ENCODE measurements at regions not wholly inside any gene's neighbourhood (a gene's known extent, or its start where the extent isn't known, plus 50 kb on each side); places are given as distances from the start of the nearest gene placed in this dataset.

DNA sequence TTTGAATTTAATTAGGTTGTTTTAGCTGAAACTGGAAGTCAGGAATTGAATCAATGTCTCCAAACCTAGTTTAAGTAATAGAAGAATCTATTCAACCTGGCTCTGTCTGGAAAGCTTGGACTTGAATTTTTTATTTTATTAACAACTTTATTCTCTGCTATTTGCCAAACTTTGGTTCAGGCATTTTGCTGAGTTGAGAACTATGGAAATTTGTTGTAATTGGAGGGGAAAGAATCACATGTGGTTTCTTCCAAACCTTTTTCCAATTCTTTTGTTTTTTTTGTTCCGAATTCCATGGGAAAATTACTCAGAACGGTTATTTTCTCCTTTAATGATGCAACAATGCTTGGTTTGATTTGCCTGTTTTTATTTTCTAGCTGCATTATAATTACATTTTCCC is 98.2 kb upstream of the RPS23 start:
- Histone ChIP-seq H3K9me3 (ENCODE audit: insufficient read depth, low read depth, low read length) (no peaks in the 10 kb centered on the region), H3K27me3 (ENCODE audit: insufficient read depth, low read length) (no peaks in the 10 kb centered on the region), H3K36me3 (ENCODE audit: insufficient read depth, low read length) (no peaks in the 10 kb centered on the region), H3K27ac (ENCODE audit: low read depth, low read length) (no peak overlapping the region), H3K4me3 (ENCODE audit: insufficient read depth, low read depth, low read length) (no peak overlapping the region), H3K9ac (ENCODE audit: low read length) (no peak overlapping the region), H3K79me2 (ENCODE audit: insufficient read depth, low read length) (no peaks in the 10 kb centered on the region), H4K20me1 (ENCODE audit: insufficient read depth, low read length) (no peaks in the 10 kb centered on the region), H3K4me1 (ENCODE audit: insufficient read depth, low read length) (no peaks in the 10 kb centered on the region), H3K4me2 (ENCODE audit: low read length) (no peak overlapping the region), H2AFZ (ENCODE audit: low read depth, low read length) (no peak overlapping the region)
- H3K4me3 Mint-ChIP-seq (ENCODE audit: unreplicated experiment): no peak overlapping the region
- TF ChIP-seq EZH2 (IDR thresholded peaks at IDR 0.05; ENCODE audit: insufficient read depth, low read length): no peak
- TF ChIP-seq, protein P1, sequence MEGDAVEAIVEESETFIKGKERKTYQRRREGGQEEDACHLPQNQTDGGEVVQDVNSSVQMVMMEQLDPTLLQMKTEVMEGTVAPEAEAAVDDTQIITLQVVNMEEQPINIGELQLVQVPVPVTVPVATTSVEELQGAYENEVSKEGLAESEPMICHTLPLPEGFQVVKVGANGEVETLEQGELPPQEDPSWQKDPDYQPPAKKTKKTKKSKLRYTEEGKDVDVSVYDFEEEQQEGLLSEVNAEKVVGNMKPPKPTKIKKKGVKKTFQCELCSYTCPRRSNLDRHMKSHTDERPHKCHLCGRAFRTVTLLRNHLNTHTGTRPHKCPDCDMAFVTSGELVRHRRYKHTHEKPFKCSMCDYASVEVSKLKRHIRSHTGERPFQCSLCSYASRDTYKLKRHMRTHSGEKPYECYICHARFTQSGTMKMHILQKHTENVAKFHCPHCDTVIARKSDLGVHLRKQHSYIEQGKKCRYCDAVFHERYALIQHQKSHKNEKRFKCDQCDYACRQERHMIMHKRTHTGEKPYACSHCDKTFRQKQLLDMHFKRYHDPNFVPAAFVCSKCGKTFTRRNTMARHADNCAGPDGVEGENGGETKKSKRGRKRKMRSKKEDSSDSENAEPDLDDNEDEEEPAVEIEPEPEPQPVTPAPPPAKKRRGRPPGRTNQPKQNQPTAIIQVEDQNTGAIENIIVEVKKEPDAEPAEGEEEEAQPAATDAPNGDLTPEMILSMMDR (IDR thresholded peaks at IDR 0.05; ENCODE audit: insufficient read depth, low read depth, low read length): no peak
- peaks cover 6% of the 10 kb centered on the region for H3K36me3 Mint-ChIP-seq (ENCODE audit: low read depth, unreplicated experiment)
- peaks cover 4% of the 10 kb centered on the region for H3K4me1 Mint-ChIP-seq (ENCODE audit: low read depth, unreplicated experiment)
- FAIRE-seq (no peak), DNase-seq (ENCODE audit: low read depth) (no peak)
- H3K27me3 Mint-ChIP-seq (ENCODE audit: low read depth, unreplicated experiment): no peaks in the 10 kb centered on the region
- H3K27ac Mint-ChIP-seq (ENCODE audit: unreplicated experiment): no peak overlapping the region
- H3K9me3 Mint-ChIP-seq (ENCODE audit: unreplicated experiment): peaks cover 14% of the 10 kb centered on the region

DNA sequence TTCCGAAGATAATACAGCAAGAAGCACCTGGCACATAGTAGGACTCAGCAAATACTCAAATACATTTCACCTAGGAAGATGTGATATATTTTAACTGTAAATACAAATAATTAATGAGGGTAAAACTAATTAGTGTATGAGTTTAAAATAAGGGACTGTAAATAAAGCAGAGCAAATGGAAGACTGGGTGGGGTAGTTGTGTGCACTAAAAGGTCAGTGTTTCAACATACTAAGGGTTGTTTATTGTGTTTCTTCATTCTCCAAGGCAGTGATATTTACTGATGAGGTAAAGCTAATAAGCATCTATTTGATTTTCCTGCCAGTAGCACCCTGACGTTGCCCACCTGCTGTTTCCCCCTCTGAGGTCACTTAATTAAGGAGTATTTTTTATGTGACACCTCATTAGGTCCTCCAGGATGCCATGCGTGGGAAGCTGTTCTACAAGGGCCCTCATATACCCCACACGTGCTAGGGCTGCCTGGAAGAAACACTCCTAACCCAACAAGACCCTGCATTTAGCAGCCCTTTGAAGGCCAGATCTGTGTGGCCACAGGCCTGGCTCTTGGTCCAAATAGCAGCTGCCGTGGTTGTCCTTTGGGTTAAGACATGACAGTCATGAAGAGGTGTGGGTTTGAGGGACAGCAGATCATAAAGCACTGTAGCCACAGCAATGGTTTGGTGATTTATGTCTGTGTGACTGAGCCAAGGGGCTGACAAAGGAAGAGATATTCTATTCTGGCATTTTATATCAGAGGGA is 97.5 kb upstream of the RPS23 start:
- Mint-ChIP-seq H3K4me3 (ENCODE audit: unreplicated experiment) (no peak overlapping the region), H3K9me3 (ENCODE audit: unreplicated experiment) (peaks cover 14% of the 10 kb centered on the region), H3K27ac (ENCODE audit: unreplicated experiment) (no peak overlapping the region), H3K36me3 (ENCODE audit: low read depth, unreplicated experiment) (peaks cover 6% of the 10 kb centered on the region), H3K4me1 (ENCODE audit: low read depth, unreplicated experiment) (peaks cover 4% of the 10 kb centered on the region), H3K27me3 (ENCODE audit: low read depth, unreplicated experiment) (no peaks in the 10 kb centered on the region)
- TF ChIP-seq EZH2 (IDR thresholded peaks at IDR 0.05; ENCODE audit: insufficient read depth, low read length): no peak
- TF ChIP-seq, protein P1 (IDR thresholded peaks at IDR 0.05; ENCODE audit: insufficient read depth, low read depth, low read length): no peak
- H4K20me1 ChIP-seq (ENCODE audit: insufficient read depth, low read length): no peaks in the 10 kb centered on the region
- H3K9me3 ChIP-seq (ENCODE audit: insufficient read depth, low read depth, low read length): no peaks in the 10 kb centered on the region
- no peaks in the 10 kb centered on the region for H3K27me3 ChIP-seq (ENCODE audit: insufficient read depth, low read length)
- no peaks in the 10 kb centered on the region for H3K36me3 ChIP-seq (ENCODE audit: insufficient read depth, low read length)
- H3K79me2 ChIP-seq (ENCODE audit: insufficient read depth, low read length): no peaks in the 10 kb centered on the region
- H3K4me3 ChIP-seq (ENCODE audit: insufficient read depth, low read depth, low read length): no peak overlapping the region
- FAIRE-seq (no peak), DNase-seq (ENCODE audit: low read depth) (peak; percentile 58)
- no peak overlapping the region for H3K9ac ChIP-seq (ENCODE audit: low read length)
- H3K4me1 ChIP-seq (ENCODE audit: insufficient read depth, low read length): no peaks in the 10 kb centered on the region
- H3K4me2 ChIP-seq (ENCODE audit: low read length): no peak overlapping the region
- H2AFZ ChIP-seq (ENCODE audit: low read depth, low read length): no peak overlapping the region
- H3K27ac ChIP-seq (ENCODE audit: low read depth, low read length): no peak overlapping the region

DNA sequence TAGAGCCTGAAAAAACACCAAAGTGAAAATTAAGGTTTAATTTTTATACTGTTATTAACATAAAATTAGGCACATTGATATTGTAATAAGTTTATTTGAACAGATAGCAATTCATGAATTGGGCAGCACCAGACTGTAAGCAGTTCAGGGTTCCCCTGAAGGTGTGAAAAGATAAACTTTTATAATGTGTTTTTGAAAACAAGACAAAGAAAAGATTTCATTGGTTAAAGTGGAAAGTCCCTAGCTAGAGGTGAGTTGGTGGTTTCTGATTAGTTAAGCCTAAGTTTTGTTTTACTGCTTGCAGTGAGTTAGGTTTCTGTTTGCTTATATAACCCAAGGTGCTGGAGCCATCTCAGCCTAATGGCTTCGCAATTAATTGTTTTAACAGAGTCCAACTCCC is 96.5 kb upstream of the RPS23 start:
- Mint-ChIP-seq H3K36me3 (ENCODE audit: low read depth, unreplicated experiment) (peaks cover 6% of the 10 kb centered on the region), H3K27me3 (ENCODE audit: low read depth, unreplicated experiment) (no peaks in the 10 kb centered on the region), H3K9me3 (ENCODE audit: unreplicated experiment) (peaks cover 9% of the 10 kb centered on the region), H3K27ac (ENCODE audit: unreplicated experiment) (no peak overlapping the region), H3K4me3 (ENCODE audit: unreplicated experiment) (no peak overlapping the region), H3K4me1 (ENCODE audit: low read depth, unreplicated experiment) (peaks cover 4% of the 10 kb centered on the region)
- no peak overlapping the region for H3K27ac ChIP-seq (ENCODE audit: low read depth, low read length)
- no peak for FAIRE-seq
- H3K9me3 ChIP-seq (ENCODE audit: insufficient read depth, low read depth, low read length): no peaks in the 10 kb centered on the region
- H3K4me1 ChIP-seq (ENCODE audit: insufficient read depth, low read length): no peaks in the 10 kb centered on the region
- no peak overlapping the region for H2AFZ ChIP-seq (ENCODE audit: low read depth, low read length)
- no peaks in the 10 kb centered on the region for H4K20me1 ChIP-seq (ENCODE audit: insufficient read depth, low read length)
- TF ChIP-seq, protein P1 (IDR thresholded peaks at IDR 0.05; ENCODE audit: insufficient read depth, low read depth, low read length): no peak
- no peak for TF ChIP-seq EZH2 (IDR thresholded peaks at IDR 0.05; ENCODE audit: insufficient read depth, low read length)
- no peak for DNase-seq (ENCODE audit: low read depth)
- no peaks in the 10 kb centered on the region for H3K79me2 ChIP-seq (ENCODE audit: insufficient read depth, low read length)
- no peaks in the 10 kb centered on the region for H3K36me3 ChIP-seq (ENCODE audit: insufficient read depth, low read length)
- H3K9ac ChIP-seq (ENCODE audit: low read length): no peak overlapping the region
- no peak overlapping the region for H3K4me2 ChIP-seq (ENCODE audit: low read length)
- no peak overlapping the region for H3K4me3 ChIP-seq (ENCODE audit: insufficient read depth, low read depth, low read length)
- no peaks in the 10 kb centered on the region for H3K27me3 ChIP-seq (ENCODE audit: insufficient read depth, low read length)
